ENCODE measurements at regions not wholly inside any gene's neighbourhood (a gene's known extent, or its start where the extent isn't known, plus 50 kb on each side); places are given as distances from the start of the nearest gene placed in this dataset.
"Not testable (repeated sequence)": the region's sequence is repeated elsewhere in the genome, so short reads cannot be mapped to it uniquely, and the experiment has no call there.

DNA sequence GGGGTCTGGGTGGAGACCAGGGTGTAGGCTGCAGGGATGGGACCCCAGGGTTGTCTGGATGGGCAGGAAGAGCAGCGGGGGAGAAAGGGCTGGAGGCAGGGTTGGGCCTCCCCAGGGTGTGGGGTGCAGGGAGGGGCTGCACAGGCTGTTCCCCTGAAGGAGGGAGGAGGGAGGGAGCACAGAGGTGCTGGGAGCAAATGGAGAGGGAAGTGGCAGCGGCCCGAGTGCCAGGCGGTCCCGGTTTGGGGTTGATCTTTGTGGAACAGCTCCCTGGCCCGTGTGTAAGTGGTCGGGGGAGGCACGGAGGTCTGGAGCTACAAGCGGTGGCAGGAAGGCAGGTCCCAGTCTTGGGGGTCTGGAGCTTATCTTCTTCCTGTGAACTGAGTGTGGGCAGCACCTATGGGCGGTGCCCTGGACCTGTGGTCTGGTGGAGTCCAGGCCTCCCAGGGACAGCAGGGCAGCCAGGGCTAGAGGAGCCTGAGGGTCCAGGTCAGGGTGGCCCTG, 391.6 kb downstream of the TMEM121 start:
- no peak for TF ChIP-seq POLR2AphosphoS5 (IDR thresholded peaks at IDR 0.05; ENCODE audit: insufficient read depth in 1 of 2, low read depth in 1 of 2)
- TF ChIP-seq, protein P1, sequence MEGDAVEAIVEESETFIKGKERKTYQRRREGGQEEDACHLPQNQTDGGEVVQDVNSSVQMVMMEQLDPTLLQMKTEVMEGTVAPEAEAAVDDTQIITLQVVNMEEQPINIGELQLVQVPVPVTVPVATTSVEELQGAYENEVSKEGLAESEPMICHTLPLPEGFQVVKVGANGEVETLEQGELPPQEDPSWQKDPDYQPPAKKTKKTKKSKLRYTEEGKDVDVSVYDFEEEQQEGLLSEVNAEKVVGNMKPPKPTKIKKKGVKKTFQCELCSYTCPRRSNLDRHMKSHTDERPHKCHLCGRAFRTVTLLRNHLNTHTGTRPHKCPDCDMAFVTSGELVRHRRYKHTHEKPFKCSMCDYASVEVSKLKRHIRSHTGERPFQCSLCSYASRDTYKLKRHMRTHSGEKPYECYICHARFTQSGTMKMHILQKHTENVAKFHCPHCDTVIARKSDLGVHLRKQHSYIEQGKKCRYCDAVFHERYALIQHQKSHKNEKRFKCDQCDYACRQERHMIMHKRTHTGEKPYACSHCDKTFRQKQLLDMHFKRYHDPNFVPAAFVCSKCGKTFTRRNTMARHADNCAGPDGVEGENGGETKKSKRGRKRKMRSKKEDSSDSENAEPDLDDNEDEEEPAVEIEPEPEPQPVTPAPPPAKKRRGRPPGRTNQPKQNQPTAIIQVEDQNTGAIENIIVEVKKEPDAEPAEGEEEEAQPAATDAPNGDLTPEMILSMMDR (IDR thresholded peaks at IDR 0.05): no peak
- intact Hi-C loops (cut with DNase I): no loop called here
- Histone ChIP-seq H3K36me3 (no peaks in the 10 kb centered on the region), H3K27me3 (no peaks in the 10 kb centered on the region), H3K9me3 (no peaks in the 10 kb centered on the region), H3K4me3 (no peak overlapping the region), H3K27ac (no peak overlapping the region), H3K4me1 (no peaks in the 10 kb centered on the region)
- DNase-seq (ENCODE audit: extremely low spot score in 2 of 2): no peak

- Histone ChIP-seq H3K27me3 (no peaks in the 10 kb centered on the region), H3K4me1 (no peaks in the 10 kb centered on the region), H3K36me3 (no peaks in the 10 kb centered on the region), H3K27ac (no peak overlapping the region), H3K4me3 (no peak overlapping the region), H3K9me3 (no peaks in the 10 kb centered on the region)
- intact Hi-C loops (cut with DNase I): no loop called here
- no peak for DNase-seq (ENCODE audit: extremely low spot score in 2 of 2)
- TF ChIP-seq, protein P1 (IDR thresholded peaks at IDR 0.05): no peak
- TF ChIP-seq POLR2AphosphoS5 (IDR thresholded peaks at IDR 0.05; ENCODE audit: insufficient read depth in 1 of 2, low read depth in 1 of 2) (no peak), POLR2A (IDR thresholded peaks at IDR 0.05) (no peak)
Measured at GRCh38 chr14:105918496-105919262, 392.3 kb downstream of the TMEM121 start.

DNA sequence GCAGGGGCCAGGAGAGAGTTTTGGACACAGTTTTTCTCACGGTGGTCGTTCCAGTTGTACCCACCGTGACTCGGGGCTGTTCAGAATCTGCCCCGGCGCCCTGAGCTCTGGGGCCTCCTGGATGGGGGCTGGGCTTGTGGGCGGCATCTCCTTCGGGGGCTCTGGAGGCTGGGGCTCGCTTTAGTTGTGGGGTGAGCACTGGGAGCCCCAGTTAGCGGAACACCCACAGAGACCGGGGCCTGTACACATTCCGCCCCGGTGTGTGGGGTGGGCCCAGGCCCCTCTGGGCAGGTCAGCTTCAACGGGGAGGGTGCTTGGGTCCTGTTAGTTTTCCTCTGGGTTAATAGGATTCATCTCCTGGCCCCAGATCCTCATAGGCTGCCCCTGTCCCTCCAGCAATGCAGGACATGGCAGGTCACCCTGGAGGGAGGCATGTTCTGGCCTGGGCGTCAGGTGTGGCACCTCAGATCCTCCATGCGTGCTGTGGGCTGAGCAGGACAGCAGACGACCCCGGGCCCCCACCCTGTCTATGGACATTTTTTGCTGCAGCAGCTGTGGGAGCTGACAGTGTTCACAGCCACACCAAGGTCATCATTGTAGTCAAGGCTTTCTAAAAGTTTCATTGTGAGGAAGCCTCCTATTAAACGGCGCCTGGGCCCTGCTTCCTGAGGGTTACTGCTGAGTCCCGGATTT, 393.2 kb downstream of the TMEM121 start:
- Histone ChIP-seq H3K36me3 (no peaks in the 10 kb centered on the region), H3K27ac (no peak overlapping the region), H3K4me1 (no peaks in the 10 kb centered on the region), H3K4me3 (no peak overlapping the region), H3K9me3 (no peaks in the 10 kb centered on the region), H3K27me3 (no peaks in the 10 kb centered on the region)
- DNase-seq (ENCODE audit: extremely low spot score in 2 of 2): no peak
- TF ChIP-seq POLR2A (IDR thresholded peaks at IDR 0.05): no peak
- no peak for TF ChIP-seq POLR2AphosphoS5 (IDR thresholded peaks at IDR 0.05; ENCODE audit: insufficient read depth in 1 of 2, low read depth in 1 of 2)
- TF ChIP-seq, protein P1 (IDR thresholded peaks at IDR 0.05): no peak
- intact Hi-C loops (cut with DNase I): no loop called here

DNA sequence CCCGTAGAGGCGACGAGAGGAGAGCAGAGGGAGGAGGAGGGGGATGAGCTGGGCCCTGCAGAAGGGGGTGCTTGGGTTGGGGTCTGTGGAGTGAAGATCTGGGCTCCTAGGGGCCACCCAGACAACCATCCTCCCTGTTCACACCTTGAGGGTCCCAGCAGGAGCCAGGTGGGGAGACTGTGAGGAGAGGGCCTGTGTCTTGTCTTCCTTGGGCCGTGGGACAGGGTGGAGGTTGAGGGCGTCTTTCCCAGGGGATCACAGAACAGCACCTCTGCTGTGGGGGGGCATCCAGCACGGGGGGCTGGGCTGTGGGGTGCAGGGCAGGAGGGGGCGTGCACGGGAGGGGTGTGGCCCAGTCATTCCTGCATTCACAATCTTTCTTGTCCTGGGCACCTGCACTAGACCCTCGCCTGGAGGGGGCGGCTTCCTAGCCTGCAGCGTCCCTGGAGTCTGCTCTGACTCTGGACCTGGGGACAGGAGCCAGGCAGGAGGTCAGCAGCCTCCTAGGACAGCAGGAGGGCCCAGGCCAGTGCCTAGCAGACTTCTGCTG, 393.8 kb downstream of the TMEM121 start:
- H3K9me3 ChIP-seq; H3K4me1 ChIP-seq; intact Hi-C loops (cut with DNase I); DNase-seq (ENCODE audit: extremely low spot score in 2 of 2); H3K4me3 ChIP-seq; H3K27me3 ChIP-seq; H3K27ac ChIP-seq; H3K36me3 ChIP-seq: not testable (repeated sequence)

DNA sequence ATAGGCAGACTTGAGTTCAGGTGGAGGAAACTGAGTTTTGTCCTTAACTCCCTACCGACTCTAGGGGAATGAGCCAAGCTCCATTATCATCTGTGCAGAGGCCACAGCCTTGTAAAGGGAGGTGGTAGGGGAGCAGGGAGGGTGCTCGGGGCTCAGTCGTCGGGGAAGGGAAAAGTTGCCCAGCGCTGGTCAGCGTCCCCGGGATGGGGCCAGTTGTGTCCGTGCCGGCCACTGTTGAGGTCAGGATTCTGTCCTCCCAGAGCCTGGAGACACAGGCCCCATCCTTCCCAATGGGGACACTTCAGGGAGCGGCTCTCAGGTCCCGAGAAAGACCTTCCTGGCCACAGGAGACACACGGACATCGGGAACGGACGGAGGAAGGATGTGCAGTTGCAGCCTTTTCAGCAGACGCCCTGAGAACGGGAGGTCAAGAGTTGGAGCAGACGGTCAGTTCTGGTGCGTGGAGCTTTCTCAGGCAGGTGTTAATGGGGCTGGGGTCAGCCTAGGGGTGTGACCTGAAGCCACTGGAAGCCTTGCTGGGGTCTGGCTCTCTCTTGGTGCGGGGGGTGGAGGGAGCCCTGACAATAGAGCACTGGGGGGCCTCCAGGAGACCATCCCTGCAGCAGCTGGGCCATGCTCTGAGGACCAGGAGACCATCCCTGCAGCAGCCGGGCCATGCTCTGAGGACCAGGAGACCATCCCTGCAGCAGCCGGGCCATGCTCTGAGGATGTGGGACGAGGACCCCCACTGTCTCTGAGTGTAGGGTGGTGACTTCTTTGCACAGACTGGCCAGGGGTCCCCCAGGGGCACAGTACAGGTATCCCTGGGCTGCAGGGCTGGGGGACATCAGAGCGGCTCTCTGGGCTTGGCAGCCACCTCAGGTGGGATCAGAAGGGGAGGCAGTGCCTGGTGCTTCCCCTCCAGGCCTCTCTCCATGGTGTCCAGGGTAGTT, 394.7 kb downstream of the TMEM121 start:
- H3K4me3 ChIP-seq; H3K36me3 ChIP-seq; DNase-seq (ENCODE audit: extremely low spot score in 2 of 2); H3K27ac ChIP-seq; H3K4me1 ChIP-seq; H3K27me3 ChIP-seq; H3K9me3 ChIP-seq; intact Hi-C loops (cut with DNase I): not testable (repeated sequence)

GRCh38 chr14:105921781-105922180, 395.4 kb downstream of the TMEM121 start:
- H3K4me3 ChIP-seq; H3K9me3 ChIP-seq; H3K4me1 ChIP-seq; H3K27me3 ChIP-seq; intact Hi-C loops (cut with DNase I); H3K36me3 ChIP-seq; H3K27ac ChIP-seq; DNase-seq (ENCODE audit: extremely low spot score in 2 of 2): not testable (repeated sequence)

- H3K27me3 ChIP-seq; H3K4me3 ChIP-seq; H3K36me3 ChIP-seq; H3K4me1 ChIP-seq; intact Hi-C loops (cut with DNase I); H3K27ac ChIP-seq; H3K9me3 ChIP-seq; DNase-seq (ENCODE audit: extremely low spot score in 2 of 2): not testable (repeated sequence)
Measured at GRCh38 chr14:105923520-105924191, 397.3 kb downstream of the TMEM121 start.
